Endothelial cell of umbilical vein (primary cell): ENCODE measurements at regions not wholly inside any gene's neighbourhood (a gene's known extent, or its start where the extent isn't known, plus 50 kb on each side); places are given as distances from the start of the nearest gene placed in this dataset.

ENCODE experiments used
- BruUV-seq: library from RNA; stranded (reverse); fragments of 400-500 nt; replicated peaks from 2 replicates; lab custom pipeline; 2021; lab: Mats Ljungman, UMichigan
- CTCF ChIA-PET: fragments of 300-600, 350-600 bp; sonication (Branson Sonifier 250); formaldehyde crosslinking; loops from one replicate; lab custom pipeline; 2021; ENCODE audit warnings: antibody characterized with exemption, inconsistent platforms; lab: Charles Lee
- POLR2A ChIA-PET: fragments of 300-600, 350-600 bp; sonication (Branson Sonifier 250); formaldehyde crosslinking; loops from one replicate; lab custom pipeline; 2021; ENCODE audit warnings: antibody characterized with exemption, inconsistent platforms; lab: Charles Lee
- DNase-seq: peaks from one replicate; pipeline ENCODE4 v3.0.0-alpha.2; 2011; ENCODE audit warnings: low read depth, low spot score
- FAIRE-seq: peaks from 2 replicates; lab custom pipeline; 2011; peaks lifted over from hg19 to GRCh38; lab: Jason Lieb, UNC
- H2AFZ ChIP-seq: 2 replicates; pipeline ENCODE4 v1.6.0; 2012; ENCODE audit warnings: low read depth, low read length, control low read depth, inconsistent platforms
- H3K27ac ChIP-seq: 2 replicates; pipeline ENCODE4 v1.5.1; 2011; ENCODE audit warnings: low read depth, mild to moderate bottlenecking, control low read depth, low read length, moderate library complexity; ENCODE audit not compliant: insufficient read depth
- H3K27me3 ChIP-seq, 2 experiments: 2 replicates each; pipeline versions ENCODE4 v1.6.0 to v1.6.1; 2011; ENCODE audit warnings: low read length in 2 of 2, mixed read lengths in 1 of 2; ENCODE audit not compliant: control insufficient read depth in 2 of 2, insufficient read depth in 2 of 2
- H3K36me3 ChIP-seq, 2 experiments: 2 replicates in 1 of 2; 3 replicates in 1 of 2; pipeline ENCODE4 v1.5.1; 2011; ENCODE audit warnings: low read length in 2 of 2, mild to moderate bottlenecking in 1 of 2, moderate library complexity in 1 of 2; ENCODE audit not compliant: control insufficient read depth in 2 of 2, insufficient read depth in 2 of 2; ENCODE audit errors: extremely low read depth in 1 of 2
- H3K4me1 ChIP-seq: 3 replicates; pipeline ENCODE4 v1.5.1; 2011; ENCODE audit warnings: mild to moderate bottlenecking, low read length; ENCODE audit not compliant: control insufficient read depth, insufficient read depth; ENCODE audit errors: extremely low read depth
- H3K4me2 ChIP-seq: 2 replicates; pipeline ENCODE4 v1.6.1; 2011; ENCODE audit warnings: low read length, control low read depth, mixed read lengths; ENCODE audit not compliant: insufficient read depth
- H3K4me3 ChIP-seq, 3 experiments: fragments of 200-600 bp in 1 of 3; sonication (generic), shearing (Covaris generic) in 1 of 3; replicated peaks in 1 of 3; 2 replicates each; pipeline ENCODE4 v1.5.1; 2011 to 2016; ENCODE audit warnings: control low read depth in 3 of 3, low read length in 3 of 3, mild to moderate bottlenecking in 2 of 3, inconsistent platforms in 1 of 3, low read depth in 1 of 3, moderate library complexity in 1 of 3; ENCODE audit not compliant: insufficient read depth in 1 of 3
- H3K79me2 ChIP-seq: 2 replicates; pipeline ENCODE4 v1.6.0; 2012; ENCODE audit warnings: low read length, inconsistent platforms; ENCODE audit not compliant: control insufficient read depth, insufficient read depth
- H3K9ac ChIP-seq: replicated peaks from 2 replicates; pipeline ENCODE3; 2011; ENCODE audit warnings: low read length, control low read depth; ENCODE audit not compliant: insufficient read depth; ENCODE audit errors: extremely low read depth
- H3K9me1 ChIP-seq: replicated peaks from 3 replicates; pipeline ENCODE4 v1.6.0; 2011; ENCODE audit warnings: mild to moderate bottlenecking, low read length; ENCODE audit not compliant: control insufficient read depth, insufficient read depth; ENCODE audit errors: extremely low read depth
- H3K9me3 ChIP-seq: replicated peaks from 2 replicates; pipeline ENCODE4 v1.5.1; 2012; ENCODE audit warnings: low read length, inconsistent platforms; ENCODE audit not compliant: control insufficient read depth, insufficient read depth
- H4K20me1 ChIP-seq: replicated peaks from 2 replicates; pipeline ENCODE3; 2011; ENCODE audit warnings: mild to moderate bottlenecking, low read length; ENCODE audit not compliant: control insufficient read depth, insufficient read depth; ENCODE audit errors: extremely low read depth
- CTCF ChIP-seq, 2 donors: IDR thresholded peaks; 1 replicate in 1 of 2; 2 replicates in 1 of 2; pipeline ENCODE4 v1.5.1; 2011; ENCODE audit warnings: low read length in 2 of 2, mild to moderate bottlenecking in 2 of 2, moderate library complexity in 2 of 2, control low read depth in 1 of 2, inconsistent platforms in 1 of 2, low read depth in 1 of 2; ENCODE audit not compliant: insufficient read depth in 1 of 2; ENCODE audit errors: extremely low read depth in 1 of 2
- EZH2 ChIP-seq: IDR thresholded peaks from 2 replicates; pipeline ENCODE4 v1.6.1; 2012; ENCODE audit warnings: borderline replicate concordance, low read depth, mild to moderate bottlenecking, moderate library complexity, low read length, inconsistent platforms; ENCODE audit not compliant: severe bottlenecking
- FOS ChIP-seq: IDR thresholded peaks from 2 replicates; pipeline ENCODE4 v1.6.1; 2011; ENCODE audit warnings: mild to moderate bottlenecking, low read length, moderate library complexity, borderline replicate concordance; ENCODE audit not compliant: insufficient read depth
- GATA2 ChIP-seq: IDR thresholded peaks from 2 replicates; pipeline ENCODE4 v1.7.0; 2011; ENCODE audit warnings: low read depth, mild to moderate bottlenecking, moderate library complexity, mixed read lengths, low read length; ENCODE audit not compliant: insufficient read length, insufficient read depth
- JUN ChIP-seq: IDR thresholded peaks from 2 replicates; pipeline ENCODE4 v1.6.1; 2011; ENCODE audit warnings: borderline replicate concordance, low read depth; ENCODE audit not compliant: insufficient read length, insufficient read depth
- MAX ChIP-seq: IDR thresholded peaks from 2 replicates; pipeline ENCODE4 v1.6.1; 2011; ENCODE audit not compliant: insufficient read depth, insufficient read length
- MYC ChIP-seq: IDR thresholded peaks from one replicate; pipeline ENCODE4 v1.6.1; 2011; ENCODE audit warnings: mild to moderate bottlenecking, low read depth, low read length
- POLR2A ChIP-seq: IDR thresholded peaks from 2 replicates; pipeline ENCODE4 v1.6.1; 2012; ENCODE audit warnings: low read depth, mild to moderate bottlenecking, control low read depth, low read length
- POLR2AphosphoS5 ChIP-seq: IDR thresholded peaks from 2 replicates; pipeline ENCODE4 v1.6.1; 2012; ENCODE audit warnings: low read depth, mild to moderate bottlenecking, control low read depth, low read length, moderate library complexity; ENCODE audit not compliant: insufficient read depth
- dilution Hi-C: fragments of 300-500 bp; cut with MboI; formaldehyde crosslinking; loops from one replicate; pipeline ENCODE4 v1.15.0; 2019; ENCODE audit warnings: low sequenced_read_pairs; ENCODE audit not compliant: extremely low pct_ligation_motif_present
- intact Hi-C: fragments of 100-400 bp; cut with micrococcal nuclease; formaldehyde crosslinking; loops from one replicate; pipeline ENCODE4 v1.10.0; 2022

DNA sequence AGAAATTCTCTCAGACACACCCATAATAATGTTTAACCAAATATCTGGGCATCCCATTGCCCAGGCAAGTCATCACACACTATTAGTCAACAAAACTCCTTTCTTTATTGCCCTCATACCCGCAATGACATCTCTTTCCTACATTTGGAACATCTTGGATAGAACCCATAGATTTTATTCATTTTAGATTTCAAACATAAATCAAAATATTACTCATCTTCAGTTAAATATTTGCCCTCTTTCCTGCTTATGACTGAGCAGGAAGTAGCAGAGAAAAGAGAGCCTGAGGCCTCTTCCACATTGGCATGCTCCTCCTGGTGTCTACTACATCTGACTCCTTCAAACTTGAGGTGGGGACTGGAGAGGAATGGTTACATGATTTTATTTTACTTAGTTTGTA lies 592.0 kb downstream of the CHSY3 start:
- Histone ChIP-seq H2AFZ (no peak overlapping the region), H3K27ac (no peak overlapping the region), H3K27me3 (no peaks in the 10 kb centered on the region), H3K4me3 (no peak overlapping the region), H3K4me1 (no peaks in the 10 kb centered on the region), H3K9me1 (no peaks in the 10 kb centered on the region), H3K9ac (no peak overlapping the region), H3K4me2 (no peak overlapping the region), H3K79me2 (no peaks in the 10 kb centered on the region), H3K9me3 (no peaks in the 10 kb centered on the region), H3K36me3 (no peaks in the 10 kb centered on the region), H4K20me1 (no peaks in the 10 kb centered on the region)
- FAIRE-seq (no peak), DNase-seq (no peak)
- no TSS peak for BruUV-seq
- dilution Hi-C loops (no loop called here), intact Hi-C loops (no loop called here)
- POLR2A ChIA-PET = no interaction called here
- CTCF ChIA-PET = interaction anchor here (0.5 to 0.8 kb wide), 2 partner anchors 9 to 84 kb away, joined by 3 read pairs; no protein-coding TSS in a partner anchor
- no peak for TF ChIP-seq MAX
- TF ChIP-seq POLR2AphosphoS5 = no peak
- no peak for TF ChIP-seq EZH2
- TF ChIP-seq JUN = no peak
- no peak for TF ChIP-seq GATA2
- TF ChIP-seq POLR2A = no peak
- no peak for TF ChIP-seq FOS
- no peak for TF ChIP-seq MYC
- TF ChIP-seq CTCF (IDR thresholded peaks at IDR 0.05; ENCODE audit: extremely low read depth in 1 of 2, insufficient read depth in 1 of 2, low read depth in 1 of 2, low read length in 2 of 2) = no peak
